ENCODE measurements at regions not wholly inside any gene's neighbourhood (a gene's known extent, or its start where the extent isn't known, plus 50 kb on each side); places are given as distances from the start of the nearest gene placed in this dataset.

- DNase-seq (ENCODE audit: low spot score), result no peak
- H3K9me3 Mint-ChIP-seq, result peaks cover 4% of the 10 kb centered on the region
- H3K4me3 Mint-ChIP-seq, result no peak overlapping the region
- H3K27me3 Mint-ChIP-seq (ENCODE audit: insufficient read depth), result no peaks in the 10 kb centered on the region
- H3K36me3 Mint-ChIP-seq (ENCODE audit: low read depth), result no peaks in the 10 kb centered on the region
- H3K4me1 Mint-ChIP-seq (ENCODE audit: low read depth), result no peaks in the 10 kb centered on the region
- intact Hi-C loops (cut with micrococcal nuclease), result no loop called here
- no peak overlapping the region for H3K27ac Mint-ChIP-seq
These were observed 342.7 kb downstream of the TBC1D4 start for GRCh38 chr13:75139291-75139690.

GRCh38 chr13:75137911-75138571 is 343.9 kb downstream of the TBC1D4 start:
- peaks cover 7% of the 10 kb centered on the region for H3K9me3 Mint-ChIP-seq
- DNase-seq (ENCODE audit: low spot score), result no peak
- no peak overlapping the region for H3K27ac Mint-ChIP-seq
- intact Hi-C loops (cut with micrococcal nuclease), result no loop called here
- no peaks in the 10 kb centered on the region for H3K4me1 Mint-ChIP-seq (ENCODE audit: low read depth)
- no peak overlapping the region for H3K4me3 Mint-ChIP-seq
- H3K27me3 Mint-ChIP-seq (ENCODE audit: insufficient read depth), result peaks cover 1% of the 10 kb centered on the region
- no peaks in the 10 kb centered on the region for H3K36me3 Mint-ChIP-seq (ENCODE audit: low read depth)

- Mint-ChIP-seq H3K36me3 (ENCODE audit: low read depth) (no peaks in the 10 kb centered on the region), H3K9me3 (peaks cover 7% of the 10 kb centered on the region), H3K27me3 (ENCODE audit: insufficient read depth) (peaks cover 2% of the 10 kb centered on the region), H3K4me1 (ENCODE audit: low read depth) (no peaks in the 10 kb centered on the region), H3K4me3 (no peak overlapping the region), H3K27ac (no peak overlapping the region)
- no peak for DNase-seq (ENCODE audit: low spot score)
- intact Hi-C loops (cut with micrococcal nuclease), result no loop called here
These were observed 345.8 kb downstream of the TBC1D4 start for GRCh38 chr13:75136151-75136550.

- peaks cover 7% of the 10 kb centered on the region for H3K9me3 Mint-ChIP-seq
- H3K36me3 Mint-ChIP-seq (ENCODE audit: low read depth), result no peaks in the 10 kb centered on the region
- no peaks in the 10 kb centered on the region for H3K4me1 Mint-ChIP-seq (ENCODE audit: low read depth)
- no peak overlapping the region for H3K27ac Mint-ChIP-seq
- no peak overlapping the region for H3K4me3 Mint-ChIP-seq
- intact Hi-C loops (cut with micrococcal nuclease), result no loop called here
- no peak for DNase-seq (ENCODE audit: low spot score)
- peaks cover 2% of the 10 kb centered on the region for H3K27me3 Mint-ChIP-seq (ENCODE audit: insufficient read depth)
These were observed 346.6 kb downstream of the TBC1D4 start for GRCh38 chr13:75135325-75135825.

GRCh38 chr13:75132701-75133695 is 349.0 kb downstream of the TBC1D4 start:
- peaks cover 3% of the 10 kb centered on the region for H3K9me3 Mint-ChIP-seq
- H3K27ac Mint-ChIP-seq, result no peak overlapping the region
- intact Hi-C loops (cut with micrococcal nuclease), result no loop called here
- H3K27me3 Mint-ChIP-seq (ENCODE audit: insufficient read depth), result peaks cover 5% of the 10 kb centered on the region
- H3K4me3 Mint-ChIP-seq, result no peak overlapping the region
- no peak for DNase-seq (ENCODE audit: low spot score)
- H3K36me3 Mint-ChIP-seq (ENCODE audit: low read depth), result no peaks in the 10 kb centered on the region
- no peaks in the 10 kb centered on the region for H3K4me1 Mint-ChIP-seq (ENCODE audit: low read depth)

- no peak overlapping the region for H3K27ac Mint-ChIP-seq
- H3K4me3 Mint-ChIP-seq, result no peak overlapping the region
- H3K36me3 Mint-ChIP-seq (ENCODE audit: low read depth), result no peaks in the 10 kb centered on the region
- intact Hi-C loops (cut with micrococcal nuclease), result no loop called here
- H3K4me1 Mint-ChIP-seq (ENCODE audit: low read depth), result no peaks in the 10 kb centered on the region
- no peak for DNase-seq (ENCODE audit: low spot score)
- H3K27me3 Mint-ChIP-seq (ENCODE audit: insufficient read depth), result peaks cover 5% of the 10 kb centered on the region
- H3K9me3 Mint-ChIP-seq, result peaks cover 3% of the 10 kb centered on the region
These were observed 352.6 kb downstream of the TBC1D4 start for GRCh38 chr13:75129331-75129730.

- Mint-ChIP-seq H3K9me3 (no peaks in the 10 kb centered on the region), H3K27me3 (ENCODE audit: insufficient read depth) (peaks cover 4% of the 10 kb centered on the region), H3K4me1 (ENCODE audit: low read depth) (no peaks in the 10 kb centered on the region), H3K36me3 (ENCODE audit: low read depth) (no peaks in the 10 kb centered on the region), H3K27ac (no peak overlapping the region), H3K4me3 (no peak overlapping the region)
- no peak for DNase-seq (ENCODE audit: low spot score)
- intact Hi-C loops (cut with micrococcal nuclease), result no loop called here
These were observed 357.6 kb downstream of the TBC1D4 start for GRCh38 chr13:75124415-75124814.

GRCh38 chr13:75123428-75123827 is 358.5 kb downstream of the TBC1D4 start:
- Mint-ChIP-seq H3K36me3 (ENCODE audit: low read depth) (no peaks in the 10 kb centered on the region), H3K4me1 (ENCODE audit: low read depth) (no peaks in the 10 kb centered on the region)
- DNase-seq (ENCODE audit: low spot score), result no peak

GRCh38 chr13:75120085-75120484 is 361.9 kb downstream of the TBC1D4 start:
- H3K36me3 Mint-ChIP-seq (ENCODE audit: low read depth), result no peaks in the 10 kb centered on the region
- no peaks in the 10 kb centered on the region for H3K4me1 Mint-ChIP-seq (ENCODE audit: low read depth)
- H3K4me3 Mint-ChIP-seq, result no peak overlapping the region

More at GRCh38 chr13:75123428-75123827, 358.5 kb downstream of the TBC1D4 start:
- intact Hi-C loops (cut with micrococcal nuclease), result no loop called here
- H3K4me3 Mint-ChIP-seq, result no peak overlapping the region
- H3K27ac Mint-ChIP-seq, result no peak overlapping the region
- no peaks in the 10 kb centered on the region for H3K9me3 Mint-ChIP-seq
- peaks cover 2% of the 10 kb centered on the region for H3K27me3 Mint-ChIP-seq (ENCODE audit: insufficient read depth)

GRCh38 chr13:75115171-75115570 is 366.8 kb downstream of the TBC1D4 start:
- no peaks in the 10 kb centered on the region for H3K36me3 Mint-ChIP-seq (ENCODE audit: low read depth)
- DNase-seq (ENCODE audit: low spot score), result no peak
- no peak overlapping the region for H3K27ac Mint-ChIP-seq
- H3K4me3 Mint-ChIP-seq, result no peak overlapping the region
- H3K9me3 Mint-ChIP-seq, result no peaks in the 10 kb centered on the region
- no peaks in the 10 kb centered on the region for H3K4me1 Mint-ChIP-seq (ENCODE audit: low read depth)
- H3K27me3 Mint-ChIP-seq (ENCODE audit: insufficient read depth), result no peaks in the 10 kb centered on the region
- intact Hi-C loops (cut with micrococcal nuclease), result no loop called here

More at GRCh38 chr13:75120085-75120484, 361.9 kb downstream of the TBC1D4 start:
- DNase-seq (ENCODE audit: low spot score), result no peak
- Mint-ChIP-seq H3K9me3 (no peaks in the 10 kb centered on the region), H3K27ac (no peak overlapping the region), H3K27me3 (ENCODE audit: insufficient read depth) (peaks cover 1% of the 10 kb centered on the region)
- intact Hi-C loops (cut with micrococcal nuclease), result no loop called here

GRCh38 chr13:75103976-75104375 is 378.0 kb downstream of the TBC1D4 start:
- Mint-ChIP-seq H3K4me1 (ENCODE audit: low read depth) (no peaks in the 10 kb centered on the region), H3K27me3 (ENCODE audit: insufficient read depth) (no peaks in the 10 kb centered on the region), H3K4me3 (no peak overlapping the region), H3K27ac (no peak overlapping the region), H3K9me3 (no peaks in the 10 kb centered on the region), H3K36me3 (ENCODE audit: low read depth) (no peaks in the 10 kb centered on the region)
- DNase-seq (ENCODE audit: low spot score), result no peak
- intact Hi-C loops (cut with micrococcal nuclease), result no loop called here

GRCh38 chr13:75102001-75102716 is 379.8 kb downstream of the TBC1D4 start:
- Mint-ChIP-seq H3K9me3 (no peaks in the 10 kb centered on the region), H3K27ac (no peak overlapping the region)

More at GRCh38 chr13:75102001-75102716, 379.8 kb downstream of the TBC1D4 start:
- H3K4me1 Mint-ChIP-seq (ENCODE audit: low read depth), result no peaks in the 10 kb centered on the region
- DNase-seq (ENCODE audit: low spot score), result no peak
- H3K27me3 Mint-ChIP-seq (ENCODE audit: insufficient read depth), result no peaks in the 10 kb centered on the region
- intact Hi-C loops (cut with micrococcal nuclease), result no loop called here
- H3K36me3 Mint-ChIP-seq (ENCODE audit: low read depth), result no peaks in the 10 kb centered on the region
- H3K4me3 Mint-ChIP-seq, result no peak overlapping the region
